Fibroblast of peridontal ligament (primary cell): ENCODE measurements at regions not wholly inside any gene's neighbourhood (a gene's known extent, or its start where the extent isn't known, plus 50 kb on each side); places are given as distances from the start of the nearest gene placed in this dataset.
"Not testable (repeated sequence)": the region's sequence is repeated elsewhere in the genome, so short reads cannot be mapped to it uniquely, and the experiment has no call there.

Source experiments
- DNase-seq: peaks from one replicate; pipeline ENCODE4 v3.0.0-alpha.2; 2010; ENCODE audit errors: extremely low read depth

DNA sequence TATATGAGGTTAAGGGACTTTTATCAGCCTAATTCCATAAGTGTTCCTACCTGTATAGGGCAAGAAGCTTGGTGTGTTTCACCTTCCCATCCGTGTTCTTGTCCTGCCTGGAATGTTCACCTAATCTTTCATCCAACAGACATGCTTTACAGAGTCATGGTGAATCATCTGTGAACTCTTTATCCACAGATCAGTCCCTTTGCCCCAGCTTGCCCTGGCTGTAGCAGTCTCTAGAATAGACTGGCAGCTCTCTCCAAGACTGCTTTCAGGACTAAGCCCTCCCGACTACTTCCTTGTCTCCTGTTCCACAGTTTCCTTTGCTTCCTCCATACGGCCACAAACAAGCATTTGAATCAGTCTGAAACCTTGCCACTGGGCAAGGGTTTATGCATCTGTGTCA, 177.9 kb upstream of the IL15 start:
- DNase-seq, result no peak

- DNase-seq, result no peak
These were observed 177.4 kb upstream of the IL15 start for GRCh38 chr4:141459020-141459419.

DNA sequence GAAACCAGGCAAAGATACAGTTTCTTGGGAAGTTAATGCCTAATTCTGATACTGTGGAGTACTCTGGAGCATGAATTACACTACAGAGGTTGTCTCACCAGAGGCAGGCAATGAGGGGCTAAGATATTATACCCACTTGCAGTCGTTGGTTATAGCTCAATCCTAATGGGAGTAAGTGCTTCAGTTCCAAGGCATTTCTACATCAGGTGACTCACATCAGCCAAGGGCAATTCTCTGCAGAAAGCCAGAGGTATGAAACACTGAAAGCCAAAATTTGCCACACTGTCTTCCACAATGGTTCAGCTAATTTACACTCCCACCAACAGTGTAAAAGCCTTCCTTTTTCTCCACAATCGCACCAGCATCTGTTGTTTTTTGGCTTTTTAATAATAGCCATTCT, 174.0 kb upstream of the IL15 start:
- DNase-seq, result no peak

DNA sequence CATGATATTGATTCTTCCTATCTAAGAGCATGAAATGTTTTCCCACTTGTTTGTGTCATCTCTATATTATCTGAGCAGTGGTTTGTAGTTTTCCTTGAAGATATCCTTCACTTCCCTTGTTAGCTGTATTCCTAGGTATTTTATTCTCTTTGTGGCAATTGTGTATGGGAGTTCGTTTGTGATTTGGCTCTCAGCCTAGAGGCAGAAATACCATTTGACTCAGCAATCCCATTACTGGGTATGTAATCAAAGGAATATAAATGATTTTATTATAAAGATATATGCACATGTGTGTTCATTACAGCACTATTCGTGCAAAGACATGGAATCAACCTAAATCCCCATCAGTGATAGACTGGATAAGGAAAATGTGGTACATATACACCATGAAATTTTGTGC, 172.7 kb upstream of the IL15 start:
- peak; percentile 30 for DNase-seq

DNA sequence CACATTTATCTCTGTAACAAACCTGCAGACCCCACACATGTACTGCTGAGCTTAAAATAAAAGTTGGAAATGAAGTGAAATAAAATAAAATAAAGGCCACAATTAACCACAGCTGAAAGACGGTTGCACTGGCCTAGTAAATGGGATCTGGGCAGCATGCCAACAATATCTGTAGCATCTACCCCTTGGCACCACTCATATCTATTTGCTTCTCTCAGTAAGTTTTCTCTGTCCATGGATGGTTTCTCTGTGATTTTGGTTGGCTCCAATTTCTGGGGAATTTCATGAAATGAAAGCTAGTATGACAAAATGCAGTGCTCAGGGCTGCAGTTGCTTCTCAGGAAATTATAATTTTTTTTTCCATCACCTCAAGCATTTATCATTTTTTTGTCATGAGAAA, 172.0 kb upstream of the IL15 start:
- DNase-seq, result peak; percentile 43

DNA sequence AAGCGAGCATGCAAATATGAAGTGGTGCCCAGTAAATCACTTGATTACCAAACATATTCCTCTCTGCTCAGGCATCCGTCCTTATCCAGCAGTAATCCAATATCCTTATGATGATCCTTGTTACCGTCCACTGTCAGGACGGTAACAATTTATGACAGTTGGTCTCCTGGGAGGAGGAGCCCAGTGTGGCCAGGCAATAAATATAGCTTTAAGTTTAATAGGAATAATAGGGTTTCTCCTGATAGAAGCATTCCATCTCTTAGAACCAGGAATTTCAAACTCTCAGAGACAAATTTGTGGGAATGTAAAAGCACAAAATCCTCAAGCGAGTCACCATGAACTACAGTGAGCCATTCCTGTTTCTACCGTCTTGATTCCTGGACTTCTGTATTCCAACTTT, 171.2 kb upstream of the IL15 start:
- DNase-seq, result no peak

GRCh38 chr4:141467225-141467624, 169.2 kb upstream of the IL15 start:
- DNase-seq, result peak; percentile 39

- peak; percentile 51 for DNase-seq
These were observed 167.0 kb upstream of the IL15 start for GRCh38 chr4:141469392-141469791.

DNA sequence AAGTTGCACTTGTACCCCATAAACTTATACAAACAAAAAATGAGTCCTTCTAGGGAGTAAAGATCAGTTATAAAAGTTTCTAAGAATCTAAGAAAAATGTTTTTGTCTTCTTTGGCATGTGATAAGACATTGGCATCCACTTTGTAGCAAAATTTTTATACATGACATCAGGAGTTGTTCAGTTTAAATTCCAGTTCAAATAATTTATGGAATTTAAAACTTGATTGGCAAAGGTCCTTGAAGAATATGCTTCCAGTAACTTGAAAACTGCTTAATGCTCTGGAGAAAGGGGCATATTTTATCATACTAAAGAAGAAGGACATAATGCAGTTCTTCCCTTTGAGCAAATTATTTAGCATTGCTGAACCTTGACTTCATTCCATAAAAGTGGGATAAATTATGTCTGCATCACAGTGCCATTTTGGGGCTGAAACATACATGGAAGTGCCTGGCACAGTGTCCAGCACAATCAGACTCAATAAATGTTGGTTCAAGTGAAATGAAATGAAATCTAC, 163.3 kb upstream of the IL15 start:
- peak; percentile 72 for DNase-seq

DNA sequence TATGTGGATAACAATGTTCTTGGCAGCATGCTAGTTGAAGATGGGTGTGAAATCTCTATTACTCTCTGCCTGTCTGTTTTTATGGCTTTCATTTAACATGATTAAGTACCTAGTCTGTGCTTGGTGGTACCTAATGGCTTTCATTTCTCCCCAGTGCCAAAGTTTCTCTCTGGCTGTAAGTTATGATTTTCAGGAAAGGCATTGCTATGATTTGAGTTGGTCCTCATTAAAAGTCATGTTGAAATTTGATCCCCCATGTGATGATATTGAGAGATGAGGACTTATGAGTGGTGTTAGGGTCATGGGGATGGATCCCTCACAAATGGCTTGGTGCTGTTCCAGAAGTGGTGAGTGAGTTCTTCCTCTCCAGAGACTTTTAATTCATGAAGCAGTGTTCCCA, 162.4 kb upstream of the IL15 start:
- peak; percentile 75 for DNase-seq

- no peak for DNase-seq
These were observed 155.4 kb upstream of the IL15 start for GRCh38 chr4:141480950-141481349.

DNA sequence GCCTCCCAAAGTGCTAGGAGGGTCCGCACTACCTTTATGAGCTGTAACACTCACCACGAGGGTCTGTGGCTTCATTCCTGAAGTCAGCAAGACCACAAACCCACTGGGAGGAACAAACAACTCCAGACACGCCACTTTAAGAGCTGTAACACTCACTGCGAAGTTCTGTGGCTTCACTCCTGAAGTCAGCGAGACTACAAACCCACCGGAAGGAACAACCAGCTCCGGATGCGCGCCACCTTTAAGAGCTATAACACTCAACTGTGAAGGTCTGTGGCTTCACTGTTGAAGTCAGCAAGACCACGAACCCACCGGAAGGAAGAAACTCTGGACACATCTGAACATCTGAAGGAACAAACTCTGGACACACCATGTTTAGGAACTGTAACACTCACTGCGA, 152.1 kb upstream of the IL15 start:
- not testable (repeated sequence) for DNase-seq

GRCh38 chr4:141486375-141486997, 149.9 kb upstream of the IL15 start:
- peak; percentile 66 for DNase-seq

DNA sequence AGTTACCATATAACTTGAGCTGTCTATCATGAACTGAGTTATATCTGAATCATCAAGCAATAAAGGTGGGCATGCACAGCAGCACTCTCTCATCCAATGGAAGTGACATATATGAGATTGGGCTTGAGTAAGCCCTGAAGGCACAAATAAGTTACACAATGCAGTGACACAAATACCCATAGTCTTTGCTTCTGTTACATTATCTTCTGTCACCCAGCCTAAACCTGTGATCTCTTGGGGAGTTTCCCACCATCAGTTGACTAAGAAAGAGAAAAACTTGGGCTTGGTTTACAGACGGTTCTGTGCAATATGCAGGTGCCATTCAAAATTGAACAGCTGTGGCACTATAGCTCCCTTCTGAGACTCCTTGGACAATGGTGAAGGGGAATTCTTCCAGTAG, 138.8 kb upstream of the IL15 start:
- DNase-seq, result no peak

DNA sequence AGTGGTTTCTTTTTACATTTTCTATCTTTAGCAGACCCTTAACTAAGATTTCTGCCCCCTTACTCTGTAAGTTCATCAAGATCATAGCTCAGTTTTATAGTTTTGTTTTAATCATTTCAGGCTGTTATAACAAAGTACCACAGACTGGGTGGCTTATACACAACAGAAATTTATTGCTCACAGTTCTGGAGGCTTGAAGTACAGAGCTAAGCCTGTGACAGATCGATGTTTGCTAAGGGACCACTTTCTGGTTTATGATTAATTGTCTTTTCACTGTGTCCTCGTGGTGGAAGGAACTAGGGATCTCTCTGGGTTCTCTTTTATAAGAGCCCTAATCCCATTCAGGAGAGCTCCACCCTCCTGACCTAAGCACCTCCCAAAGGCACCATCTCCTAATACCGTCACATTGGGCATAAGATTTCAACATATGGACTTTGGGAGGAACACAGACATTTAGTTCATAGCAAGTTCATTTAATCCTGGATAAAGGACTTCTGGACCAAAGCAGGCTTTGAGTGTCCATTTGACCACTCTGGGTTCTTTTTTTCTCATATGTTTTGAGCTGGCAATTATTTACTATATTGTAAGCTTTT, 137.0 kb upstream of the IL15 start:
- no peak for DNase-seq

- peak; percentile 62 for DNase-seq
These were observed 135.0 kb upstream of the IL15 start for GRCh38 chr4:141501395-141501794.

DNA sequence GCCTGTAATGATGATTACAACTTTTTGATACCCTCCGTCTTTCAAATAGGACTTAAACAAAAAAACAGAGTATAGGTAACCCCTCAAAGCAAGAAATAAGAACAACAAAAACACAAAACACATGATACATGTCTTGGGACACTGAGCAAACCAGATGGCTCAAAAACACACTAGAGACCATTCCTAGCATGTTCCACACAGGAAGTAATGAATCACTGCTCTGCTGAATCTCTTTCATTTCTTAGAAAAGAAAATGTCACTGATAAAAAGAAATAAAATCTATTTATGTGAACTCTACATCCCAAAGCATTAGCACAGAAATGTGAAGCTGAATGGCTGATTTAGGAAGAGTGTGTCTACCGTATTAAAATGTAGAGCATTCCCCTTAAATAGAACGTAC, 134.5 kb upstream of the IL15 start:
- DNase-seq, result peak; percentile 27

DNA sequence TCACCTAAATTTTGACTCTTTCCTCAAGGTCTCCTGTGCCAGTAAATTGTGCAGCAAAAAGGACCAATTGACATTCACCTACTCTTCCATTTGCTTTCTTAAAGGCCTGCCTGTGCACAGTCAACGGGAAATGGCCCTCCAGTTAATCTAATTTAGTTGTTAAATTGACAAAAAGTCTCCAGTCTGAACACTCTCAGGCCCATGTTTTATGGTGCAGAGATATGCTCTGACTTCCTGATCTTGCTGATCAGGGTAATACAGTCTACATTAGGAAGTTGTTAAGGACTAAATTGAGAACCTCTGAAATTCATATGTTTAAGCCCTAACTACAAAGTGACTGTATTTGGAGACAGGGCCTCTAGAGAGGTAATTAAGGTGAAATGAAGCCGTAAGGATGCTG, 133.6 kb upstream of the IL15 start:
- no peak for DNase-seq

- no peak for DNase-seq
These were observed 133.1 kb upstream of the IL15 start for GRCh38 chr4:141503260-141503659.

- DNase-seq, result no peak
These were observed 125.3 kb upstream of the IL15 start for GRCh38 chr4:141511055-141511454.

DNA sequence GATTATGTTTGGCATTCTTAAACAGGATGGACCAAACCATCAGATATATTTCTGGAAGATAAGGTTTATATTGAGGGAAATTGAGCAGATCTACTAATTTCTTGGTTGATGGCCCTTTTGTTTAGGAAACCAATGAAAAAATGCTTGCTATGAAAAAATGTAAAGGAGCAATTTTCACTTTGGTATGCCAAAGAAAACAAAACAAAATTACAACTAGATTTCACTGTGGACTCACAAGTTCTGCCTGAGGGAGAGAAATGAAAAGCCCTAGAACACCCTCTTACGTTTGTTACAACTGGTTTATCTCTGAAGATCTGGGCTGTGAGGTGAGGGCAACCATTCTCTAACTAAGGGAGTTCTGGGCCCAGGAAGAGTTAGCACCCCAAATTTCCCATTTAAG, 122.5 kb upstream of the IL15 start:
- peak; percentile 28 for DNase-seq

- no peak for DNase-seq
These were observed 118.2 kb upstream of the IL15 start for GRCh38 chr4:141518222-141518621.

- DNase-seq, result peak; percentile 77
These were observed 112.3 kb upstream of the IL15 start for GRCh38 chr4:141524116-141524515.

GRCh38 chr4:141524841-141525240, 111.5 kb upstream of the IL15 start:
- DNase-seq, result no peak
